GM12891 (cell line): ENCODE measurements at regions not wholly inside any gene's neighbourhood (a gene's known extent, or its start where the extent isn't known, plus 50 kb on each side); places are given as distances from the start of the nearest gene placed in this dataset.

ENCODE experiments used
- POLR2A ChIP-seq: IDR thresholded peaks from 2 replicates; pipeline ENCODE4 v1.6.1; 2011; ENCODE audit warnings: low read depth, low read length, control low read depth
- TAF1 ChIP-seq: IDR thresholded peaks from 2 replicates; pipeline ENCODE4 v1.6.1; 2011; ENCODE audit warnings: low read depth, low read length, control low read depth

DNA sequence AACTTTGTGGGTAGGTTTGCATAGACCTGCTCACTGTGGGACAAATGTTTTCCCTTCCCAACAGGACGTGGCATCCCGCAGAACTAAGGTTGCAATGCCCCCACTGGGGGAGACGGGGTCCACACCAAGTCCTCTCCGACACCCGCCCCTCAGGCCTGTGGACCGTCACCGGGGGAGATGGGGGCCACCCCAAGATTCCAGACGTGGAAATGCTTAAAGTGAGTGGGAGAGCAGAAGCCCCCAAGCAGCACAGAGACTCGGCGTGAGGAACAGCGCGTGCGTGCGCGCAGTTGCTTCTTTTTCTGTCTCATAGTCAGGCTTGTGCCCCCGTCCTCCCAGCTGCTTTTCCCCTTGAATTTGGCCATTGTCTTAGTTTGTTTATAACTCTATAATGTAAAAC is 826.3 kb upstream of the SALL3 start:
- TF ChIP-seq POLR2A (no peak), TAF1 (no peak)
